D721Med (cell line): ENCODE measurements at regions not wholly inside any gene's neighbourhood (a gene's known extent, or its start where the extent isn't known, plus 50 kb on each side); places are given as distances from the start of the nearest gene placed in this dataset.

Source experiments
- DNase-seq: peaks from one replicate; pipeline ENCODE4 v3.0.0; 2011; ENCODE audit warnings: low spot score; ENCODE audit not compliant: insufficient read length
- FAIRE-seq: peaks from 2 replicates; lab custom pipeline; 2011; peaks lifted over from hg19 to GRCh38; lab: Jason Lieb, UNC
- TF ChIP-seq, protein P1 (sequence below): IDR thresholded peaks from 2 replicates; pipeline ENCODE4 v1.5.1; 2012; ENCODE audit warnings: mild to moderate bottlenecking, control low read depth; ENCODE audit not compliant: insufficient read depth; ENCODE audit errors: missing control alignments

GRCh38 chrX:128884430-128884829 is 638.9 kb downstream of the SMARCA1 start:
- TF ChIP-seq, protein P1, sequence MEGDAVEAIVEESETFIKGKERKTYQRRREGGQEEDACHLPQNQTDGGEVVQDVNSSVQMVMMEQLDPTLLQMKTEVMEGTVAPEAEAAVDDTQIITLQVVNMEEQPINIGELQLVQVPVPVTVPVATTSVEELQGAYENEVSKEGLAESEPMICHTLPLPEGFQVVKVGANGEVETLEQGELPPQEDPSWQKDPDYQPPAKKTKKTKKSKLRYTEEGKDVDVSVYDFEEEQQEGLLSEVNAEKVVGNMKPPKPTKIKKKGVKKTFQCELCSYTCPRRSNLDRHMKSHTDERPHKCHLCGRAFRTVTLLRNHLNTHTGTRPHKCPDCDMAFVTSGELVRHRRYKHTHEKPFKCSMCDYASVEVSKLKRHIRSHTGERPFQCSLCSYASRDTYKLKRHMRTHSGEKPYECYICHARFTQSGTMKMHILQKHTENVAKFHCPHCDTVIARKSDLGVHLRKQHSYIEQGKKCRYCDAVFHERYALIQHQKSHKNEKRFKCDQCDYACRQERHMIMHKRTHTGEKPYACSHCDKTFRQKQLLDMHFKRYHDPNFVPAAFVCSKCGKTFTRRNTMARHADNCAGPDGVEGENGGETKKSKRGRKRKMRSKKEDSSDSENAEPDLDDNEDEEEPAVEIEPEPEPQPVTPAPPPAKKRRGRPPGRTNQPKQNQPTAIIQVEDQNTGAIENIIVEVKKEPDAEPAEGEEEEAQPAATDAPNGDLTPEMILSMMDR = no peak
- FAIRE-seq = no peak
- DNase-seq = no peak

- FAIRE-seq (no peak), DNase-seq (no peak)
- TF ChIP-seq, protein P1 = no peak
These were observed 639.6 kb downstream of the SMARCA1 start for GRCh38 chrX:128883650-128884049.

DNA sequence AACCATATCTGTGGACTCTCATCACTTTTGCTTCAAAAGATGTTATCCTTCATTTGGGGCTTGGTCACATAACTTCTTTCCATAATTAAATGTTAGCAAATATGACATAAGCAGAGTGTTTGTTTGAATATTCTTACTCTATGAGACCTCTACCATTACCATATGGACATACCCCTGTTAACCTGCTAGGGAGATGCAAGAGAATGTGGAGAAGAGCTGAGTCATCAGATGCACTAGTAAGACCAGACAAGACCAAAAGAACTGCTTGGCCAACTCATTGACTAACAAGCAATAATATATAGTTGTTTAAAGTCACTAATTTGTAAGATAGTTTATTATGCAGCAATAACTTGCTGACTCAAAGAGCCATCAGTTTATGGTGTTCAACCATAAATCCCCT is 652.9 kb downstream of the SMARCA1 start:
- DNase-seq (no peak), FAIRE-seq (no peak)
- TF ChIP-seq, protein P1 = no peak

DNA sequence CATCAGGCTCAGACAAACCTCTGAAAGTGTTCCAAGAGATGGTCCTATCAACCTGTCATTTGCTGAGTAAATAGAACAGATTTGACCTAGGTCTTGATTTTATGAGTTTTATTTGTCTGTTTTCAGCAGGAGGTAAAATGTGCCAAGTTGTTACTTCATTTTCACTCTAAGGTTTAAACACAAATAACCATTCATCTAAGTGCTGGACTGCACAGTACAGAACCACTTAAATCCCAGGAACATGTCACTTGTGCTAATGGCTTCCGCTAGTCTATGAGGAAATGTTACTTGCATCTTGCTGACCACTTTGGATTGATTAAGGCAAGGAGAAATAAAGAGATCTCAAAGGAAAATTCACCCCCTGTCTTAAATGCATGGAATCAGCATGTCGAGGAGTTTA is 660.7 kb downstream of the SMARCA1 start:
- TF ChIP-seq, protein P1 = no peak
- no peak for DNase-seq
- no peak for FAIRE-seq

DNA sequence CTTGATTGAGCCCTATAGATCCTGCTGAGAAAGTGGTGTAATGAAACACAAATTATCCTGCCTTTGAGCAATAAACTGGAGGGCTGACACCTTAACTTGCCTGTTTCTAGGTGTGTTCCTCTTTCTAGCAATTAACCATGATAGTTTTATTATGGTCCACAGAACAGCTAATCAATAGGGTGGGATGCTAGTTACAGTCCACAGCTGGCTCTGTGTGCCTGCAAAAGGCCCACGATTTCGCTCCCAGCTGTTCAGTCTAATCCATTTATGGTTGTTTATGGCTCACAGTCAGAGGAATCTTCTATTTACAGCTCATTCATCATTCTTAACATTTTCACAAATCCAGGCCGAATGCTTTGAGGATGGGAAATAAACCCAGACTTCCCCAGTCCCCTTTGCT is 674.9 kb downstream of the SMARCA1 start:
- DNase-seq = no peak
- no peak for FAIRE-seq
- TF ChIP-seq, protein P1 = no peak

- DNase-seq (no peak), FAIRE-seq (no peak)
- TF ChIP-seq, protein P1 = no peak
These were observed 676.9 kb downstream of the SMARCA1 start for GRCh38 chrX:128846385-128846784.

DNA sequence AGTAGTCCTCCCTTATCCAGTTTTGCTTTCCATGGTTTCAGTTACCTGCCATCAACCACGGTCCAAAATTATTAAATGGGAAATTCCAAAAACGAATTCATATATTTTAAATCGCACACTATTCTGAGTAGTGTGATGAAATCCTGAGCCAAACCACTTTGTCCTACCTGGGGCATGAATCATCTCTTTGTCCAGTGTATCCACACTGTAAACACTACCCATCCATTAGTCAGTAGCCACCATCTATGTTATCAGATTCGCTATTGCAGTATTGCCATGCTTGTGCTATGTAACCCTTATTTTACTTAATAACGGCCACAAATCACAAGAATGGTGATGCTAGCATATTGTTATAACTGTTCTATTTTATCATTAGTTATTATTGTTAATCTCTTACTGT is 704.6 kb downstream of the SMARCA1 start:
- DNase-seq = no peak
- no peak for FAIRE-seq
- TF ChIP-seq, protein P1 = no peak
